Gastroesophageal sphincter (tissue), 3 donors: ENCODE measurements at regions not wholly inside any gene's neighbourhood (a gene's known extent, or its start where the extent isn't known, plus 50 kb on each side); places are given as distances from the start of the nearest gene placed in this dataset.

Experiments
- CTCF ChIP-seq, 4 experiments: fragments of 200-600 bp in 2 of 4; fragments of 450-650 bp in 2 of 4; sonication (generic) in 1 of 4; IDR thresholded peaks; one replicate each; pipeline ENCODE4 v1.5.1; 2017 to 2019; ENCODE audit warnings: antibody characterized with exemption in 4 of 4, mild to moderate bottlenecking in 2 of 4, moderate library complexity in 2 of 4
- POLR2A ChIP-seq, 2 donors: fragments of 450-650 bp; IDR thresholded peaks; one replicate each; pipeline ENCODE4 v1.6.1; 2017; ENCODE audit warnings: antibody characterized with exemption in 2 of 2, mild to moderate bottlenecking in 2 of 2, moderate library complexity in 1 of 2

DNA sequence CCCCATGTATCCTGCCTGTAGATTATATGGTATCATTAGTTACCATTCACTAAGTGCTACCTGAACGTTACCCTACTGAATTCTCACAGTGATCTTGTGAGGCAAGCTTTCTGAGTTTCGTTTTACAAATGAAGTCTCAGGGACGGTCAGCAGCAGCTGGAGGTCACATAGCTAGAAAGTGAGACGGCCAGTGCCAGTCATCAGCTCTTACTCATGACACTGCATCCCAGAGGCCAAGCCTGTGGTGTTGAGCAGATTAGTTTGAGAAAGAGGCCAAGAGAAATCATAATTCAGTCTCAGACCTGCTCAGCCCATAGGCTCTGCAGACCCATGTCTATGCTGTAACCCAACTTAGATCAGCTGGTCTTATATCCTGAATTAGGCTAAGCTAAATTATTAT, 95.7 kb upstream of the EGFLAM start:
- TF ChIP-seq CTCF (IDR thresholded peaks at IDR 0.05) (no peak), POLR2A (IDR thresholded peaks at IDR 0.05) (no peak)
